GM21737 (cell line): ENCODE measurements at regions not wholly inside any gene's neighbourhood (a gene's known extent, or its start where the extent isn't known, plus 50 kb on each side); places are given as distances from the start of the nearest gene placed in this dataset.
"Not testable (repeated sequence)": the region's sequence is repeated elsewhere in the genome, so short reads cannot be mapped to it uniquely, and the experiment has no call there.

ENCODE experiments used
- ATAC-seq: cut with Tn5 transposase; IDR thresholded peaks from one replicate; pipeline ENCODE4 v1.9.1; 2021; ENCODE audit warnings: mild to moderate bottlenecking, moderate library complexity; ENCODE audit not compliant: unreplicated experiment

GRCh38 chr10:9848981-9849380 is 1168.7 kb upstream of the CELF2 start:
- ATAC-seq: no peak

GRCh38 chr10:9850415-9850814 is 1167.3 kb upstream of the CELF2 start:
- ATAC-seq: no peak

GRCh38 chr10:9851808-9852207 is 1165.9 kb upstream of the CELF2 start:
- no peak for ATAC-seq

- no peak for ATAC-seq
These were observed 1164.0 kb upstream of the CELF2 start for GRCh38 chr10:9853405-9854355.

- ATAC-seq: not testable (repeated sequence)
These were observed 1162.2 kb upstream of the CELF2 start for GRCh38 chr10:9855451-9855850.

- ATAC-seq: no peak
These were observed 1158.9 kb upstream of the CELF2 start for GRCh38 chr10:9858816-9859215.

GRCh38 chr10:9860045-9860444 is 1157.6 kb upstream of the CELF2 start:
- no peak for ATAC-seq

GRCh38 chr10:9863559-9864121 is 1154.0 kb upstream of the CELF2 start:
- ATAC-seq: no peak

- no peak for ATAC-seq
These were observed 1149.2 kb upstream of the CELF2 start for GRCh38 chr10:9868499-9868898.

- no peak for ATAC-seq
These were observed 1148.5 kb upstream of the CELF2 start for GRCh38 chr10:9869205-9869604.

GRCh38 chr10:9869606-9870176 is 1148.0 kb upstream of the CELF2 start:
- no peak for ATAC-seq

- no peak for ATAC-seq
These were observed 1142.3 kb upstream of the CELF2 start for GRCh38 chr10:9875353-9875752.

- no peak for ATAC-seq
These were observed 1139.7 kb upstream of the CELF2 start for GRCh38 chr10:9877978-9878377.

- no peak for ATAC-seq
These were observed 1139.3 kb upstream of the CELF2 start for GRCh38 chr10:9878383-9878782.

GRCh38 chr10:9885761-9886160 is 1131.9 kb upstream of the CELF2 start:
- ATAC-seq: no peak

- no peak for ATAC-seq
These were observed 1130.9 kb upstream of the CELF2 start for GRCh38 chr10:9886772-9887171.

- no peak for ATAC-seq
These were observed 1122.2 kb upstream of the CELF2 start for GRCh38 chr10:9895453-9895852.

- ATAC-seq: no peak
These were observed 1121.7 kb upstream of the CELF2 start for GRCh38 chr10:9895981-9896380.

- no peak for ATAC-seq
These were observed 1118.9 kb upstream of the CELF2 start for GRCh38 chr10:9898633-9899395.

- ATAC-seq: no peak
These were observed 1116.9 kb upstream of the CELF2 start for GRCh38 chr10:9900751-9901150.

GRCh38 chr10:9901971-9902370 is 1115.7 kb upstream of the CELF2 start:
- no peak for ATAC-seq
